H54 (cell line): ENCODE measurements at regions not wholly inside any gene's neighbourhood (a gene's known extent, or its start where the extent isn't known, plus 50 kb on each side); places are given as distances from the start of the nearest gene placed in this dataset.
"Not testable (repeated sequence)": the region's sequence is repeated elsewhere in the genome, so short reads cannot be mapped to it uniquely, and the experiment has no call there.

ENCODE experiments used
- DNase-seq: peaks from one replicate; pipeline ENCODE4 v3.0.0; 2011; ENCODE audit warnings: low spot score, mixed read lengths; ENCODE audit not compliant: insufficient read length
- FAIRE-seq: peaks from 3 replicates; lab custom pipeline; 2011; peaks lifted over from hg19 to GRCh38; lab: Jason Lieb, UNC
- POLR2A ChIP-seq: IDR thresholded peaks from 2 replicates; pipeline ENCODE4 v1.6.1; 2011; ENCODE audit warnings: low read depth, mild to moderate bottlenecking, low read length

DNA sequence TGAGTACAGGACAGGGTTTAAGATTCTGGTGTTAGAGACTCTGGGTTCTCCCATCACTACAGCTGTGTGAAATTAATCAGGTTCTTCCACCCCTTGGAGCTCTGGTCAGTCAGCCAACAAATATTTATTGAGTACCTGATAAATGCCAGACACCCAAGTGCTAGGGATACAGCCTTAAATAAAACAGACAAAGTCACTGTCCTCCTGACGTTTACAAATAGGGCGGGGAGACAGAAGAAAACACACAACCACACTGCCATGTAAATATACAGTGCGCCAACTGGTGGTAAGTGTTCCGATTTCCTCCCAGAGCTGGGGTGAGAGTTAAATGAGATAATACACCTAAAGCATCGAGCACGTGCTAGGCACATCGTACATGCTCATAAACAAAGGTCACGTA, 121.0 kb downstream of the COPRS start:
- DNase-seq, result no peak
- FAIRE-seq, result no peak

GRCh38 chr17:31736855-31737625, 122.0 kb downstream of the COPRS start:
- DNase-seq (no peak), FAIRE-seq (no peak)
- TF ChIP-seq POLR2A, result no peak

More for the DNA sequence above, 121.0 kb downstream of the COPRS start:
- no peak for TF ChIP-seq POLR2A

GRCh38 chr17:31733326-31733725, 125.7 kb downstream of the COPRS start:
- no peak for FAIRE-seq
- no peak for TF ChIP-seq POLR2A
- no peak for DNase-seq

DNA sequence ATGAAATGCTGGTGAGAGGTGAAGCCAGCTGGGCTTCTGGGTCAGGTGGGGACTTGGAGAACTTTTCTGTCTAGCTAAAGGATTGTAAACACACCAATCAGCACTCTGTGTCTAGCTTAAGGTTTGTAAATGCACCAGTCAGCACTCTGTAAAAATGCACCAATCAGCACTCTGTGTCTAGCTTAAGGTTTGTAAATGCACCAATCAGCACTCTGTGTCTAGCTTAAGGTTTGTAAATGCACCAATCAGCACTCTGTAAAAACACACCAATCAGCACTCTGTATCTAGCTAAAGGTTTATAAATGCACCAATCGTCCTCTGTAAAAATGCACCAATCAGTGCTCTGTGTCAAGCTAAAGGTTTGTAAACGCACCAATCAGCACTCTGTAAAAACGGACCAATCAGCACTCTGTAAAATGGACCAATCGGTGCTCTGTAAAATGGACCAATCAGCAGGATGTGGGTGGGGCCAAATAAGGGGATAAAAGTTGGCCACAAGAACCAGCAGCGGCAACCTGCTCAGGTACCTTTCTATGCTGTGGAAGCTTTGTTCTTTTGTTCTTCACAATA, 127.4 kb downstream of the COPRS start:
- DNase-seq, FAIRE-seq: not testable (repeated sequence)

GRCh38 chr17:31731118-31731517, 127.9 kb downstream of the COPRS start:
- no peak for DNase-seq
- FAIRE-seq, result no peak
- TF ChIP-seq POLR2A, result no peak

GRCh38 chr17:31726980-31727427, 132.0 kb downstream of the COPRS start:
- DNase-seq, result no peak
- no peak for TF ChIP-seq POLR2A

GRCh38 chr17:31724619-31725018, 134.4 kb downstream of the COPRS start:
- DNase-seq (no peak), FAIRE-seq (no peak)
- TF ChIP-seq POLR2A, result no peak

More at GRCh38 chr17:31726980-31727427, 132.0 kb downstream of the COPRS start:
- no peak for FAIRE-seq

DNA sequence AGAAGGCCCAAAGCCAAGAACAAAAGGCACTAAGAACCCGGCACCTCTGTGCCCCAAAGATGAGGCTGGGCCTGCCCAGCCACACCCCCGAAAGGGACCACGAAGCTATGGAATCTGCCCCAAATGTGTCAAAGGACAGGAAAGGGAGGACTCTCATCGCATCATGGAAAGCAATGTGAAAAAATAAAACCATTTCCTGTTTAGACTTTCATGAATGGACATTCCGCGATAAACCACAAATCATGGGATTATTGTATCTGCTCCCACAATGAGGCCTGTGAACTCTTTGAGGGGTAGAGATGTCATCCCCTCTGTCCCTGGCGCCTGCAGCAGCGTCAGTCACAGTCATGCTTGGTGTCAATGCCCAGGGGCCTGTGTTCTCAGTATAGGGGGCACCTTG, 135.0 kb downstream of the COPRS start:
- no peak for TF ChIP-seq POLR2A
- DNase-seq (peak; percentile 40), FAIRE-seq (no peak)

GRCh38 chr17:31722251-31723056, 136.6 kb downstream of the COPRS start:
- peak; percentile 51 for DNase-seq
- no peak for FAIRE-seq

GRCh38 chr17:31721291-31722025, 137.6 kb downstream of the COPRS start:
- DNase-seq (no peak), FAIRE-seq (no peak)
- TF ChIP-seq POLR2A, result no peak

More at GRCh38 chr17:31722251-31723056, 136.6 kb downstream of the COPRS start:
- TF ChIP-seq POLR2A, result no peak

DNA sequence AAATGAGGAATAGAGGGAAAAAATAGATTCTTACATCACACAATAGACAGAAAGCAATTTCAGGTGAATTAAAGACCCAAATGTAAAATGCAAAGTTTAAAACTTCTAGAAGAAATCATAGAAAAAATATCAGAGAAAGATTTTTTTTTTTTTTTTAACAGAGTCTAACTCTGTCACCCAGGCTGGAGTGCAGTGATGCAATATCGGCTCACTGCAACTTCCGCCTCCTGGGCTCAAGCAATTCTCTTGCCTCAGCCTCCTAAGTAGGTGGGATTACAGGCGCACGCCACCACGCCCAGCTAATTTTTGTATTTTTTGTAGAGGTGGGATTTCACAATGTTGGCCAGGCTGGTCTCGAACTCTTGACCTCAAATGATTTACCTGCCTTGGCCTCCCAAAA, 141.8 kb downstream of the COPRS start:
- FAIRE-seq, DNase-seq: not testable (repeated sequence)

DNA sequence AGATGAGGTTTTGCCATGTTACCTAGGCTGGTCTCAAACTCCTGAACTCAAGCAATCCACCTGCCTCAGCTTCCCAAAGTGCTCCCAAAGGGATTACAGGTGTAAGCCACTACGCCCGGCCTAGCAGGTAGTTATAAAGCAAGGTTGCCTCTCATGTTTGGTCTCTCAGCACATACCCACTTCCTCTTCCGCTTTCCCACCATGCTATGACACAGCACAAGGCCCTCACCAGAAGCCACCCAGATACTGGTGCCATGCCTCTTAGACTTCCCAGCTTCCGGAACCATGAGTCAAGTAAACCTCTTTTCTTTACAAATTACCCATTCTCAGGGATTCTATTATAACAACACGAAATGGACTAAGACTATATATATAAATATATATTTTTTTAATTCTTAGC, 143.6 kb downstream of the COPRS start:
- no peak for DNase-seq
- no peak for TF ChIP-seq POLR2A
- no peak for FAIRE-seq

- FAIRE-seq (no peak), DNase-seq (no peak)
- TF ChIP-seq POLR2A, result no peak
Measured at GRCh38 chr17:31704483-31704882, 154.6 kb downstream of the COPRS start.

DNA sequence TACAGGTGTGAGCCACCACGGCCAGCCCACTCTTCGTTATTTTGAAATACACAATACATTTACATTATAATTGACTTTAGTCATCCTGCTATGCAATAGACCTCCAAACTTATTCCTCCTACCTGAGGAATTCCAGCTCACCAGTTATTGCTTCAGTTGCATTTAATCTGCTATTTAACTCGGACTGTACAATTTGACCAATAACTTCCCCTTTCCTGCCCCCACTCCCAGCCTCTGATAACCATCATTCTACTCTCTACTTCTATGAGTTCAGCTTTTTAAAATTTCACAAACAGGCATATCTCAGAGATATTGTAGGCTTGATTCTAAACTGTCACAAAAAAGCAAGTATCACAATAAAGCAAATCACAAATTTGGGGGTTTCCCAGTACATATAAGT, 157.0 kb downstream of the COPRS start:
- TF ChIP-seq POLR2A, result no peak
- FAIRE-seq (no peak), DNase-seq (no peak)
